Mucosa of descending colon (tissue), 3 donors: ENCODE measurements at regions not wholly inside any gene's neighbourhood (a gene's known extent, or its start where the extent isn't known, plus 50 kb on each side); places are given as distances from the start of the nearest gene placed in this dataset.
"Not testable (repeated sequence)": the region's sequence is repeated elsewhere in the genome, so short reads cannot be mapped to it uniquely, and the experiment has no call there.

Experiments
- ATAC-seq: fragments of 200-7000 bp; cut with Tn5 transposase; one replicate; pipeline ENCODE4 v1.9.1; 2020; ENCODE audit warnings: mild to moderate bottlenecking, moderate library complexity
- DNase-seq, 3 donors: peaks; one replicate each; pipeline ENCODE4 v3.0.0-alpha.2; 2020
- H3K36me3 ChIP-seq: fragments of 200-600 bp; one replicate; pipeline ENCODE4 v1.8.0; 2021; ENCODE audit warnings: low read depth, mild to moderate bottlenecking
- H3K4me1 ChIP-seq: fragments of 200-600 bp; one replicate; pipeline ENCODE4 v1.8.0; 2021; ENCODE audit warnings: low read depth, mild to moderate bottlenecking
- H3K4me3 ChIP-seq: fragments of 200-600 bp; one replicate; pipeline ENCODE4 v1.8.0; 2021; ENCODE audit warnings: mild to moderate bottlenecking
- H3K9me3 ChIP-seq: fragments of 200-600 bp; one replicate; pipeline ENCODE4 v1.8.0; 2021; ENCODE audit warnings: mild to moderate bottlenecking
- CTCF ChIP-seq: fragments of 200-600 bp; IDR thresholded peaks from one replicate; pipeline ENCODE4 v1.8.0; 2022; ENCODE audit warnings: antibody characterized with exemption, mild to moderate bottlenecking
- intact Hi-C, 2 donors: fragments of 100-400 bp; cut with DNase I in 1 of 2; cut with micrococcal nuclease in 1 of 2; formaldehyde crosslinking; loops; one replicate each; pipeline versions ENCODE4 v1.11.0 to v1.11.1; 2022; cut with DNase I, micrococcal nuclease
- donor health status: DM: no; HTN: no; CAD: no; lungs with moderate emphysema.
- donor health status: DM: no; HTN: no; CAD: no.
- donor health status: DM: no; HTN: yes; CAD: no.

GRCh38 chr1:173341971-173342370 is 134.8 kb upstream of the TNFSF4 start:
- ATAC-seq, result no peak
- no peaks in the 10 kb centered on the region for H3K9me3 ChIP-seq
- no peak for TF ChIP-seq CTCF
- peaks cover 8% of the 10 kb centered on the region for H3K4me1 ChIP-seq
- intact Hi-C loops, result no loop called here
- no peak overlapping the region for H3K4me3 ChIP-seq
- DNase-seq, result no peak
- no peaks in the 10 kb centered on the region for H3K36me3 ChIP-seq

GRCh38 chr1:173342736-173343135 is 134.4 kb upstream of the PRDX6 start:
- no peak overlapping the region for H3K4me3 ChIP-seq
- no peak for TF ChIP-seq CTCF
- DNase-seq, result no peak
- ATAC-seq, result no peak
- intact Hi-C loops, result no loop called here
- peaks cover 8% of the 10 kb centered on the region for H3K4me1 ChIP-seq
- no peaks in the 10 kb centered on the region for H3K36me3 ChIP-seq
- H3K9me3 ChIP-seq, result no peaks in the 10 kb centered on the region

GRCh38 chr1:173344034-173344743 is 132.9 kb upstream of the PRDX6 start:
- Histone ChIP-seq H3K4me3 (no peak overlapping the region), H3K4me1 (peaks cover 8% of the 10 kb centered on the region), H3K9me3 (no peaks in the 10 kb centered on the region), H3K36me3 (no peaks in the 10 kb centered on the region)
- TF ChIP-seq CTCF, result no peak
- intact Hi-C loops, result no loop called here
- ATAC-seq (peak; percentile 95), DNase-seq (peak in 1 of 3 donors; percentile 39)

- TF ChIP-seq CTCF, result no peak
- DNase-seq, result no peak
- no peak overlapping the region for H3K4me3 ChIP-seq
- no peaks in the 10 kb centered on the region for H3K36me3 ChIP-seq
- intact Hi-C loops, result no loop called here
- no peak for ATAC-seq
- peaks cover 10% of the 10 kb centered on the region for H3K9me3 ChIP-seq
- no peaks in the 10 kb centered on the region for H3K4me1 ChIP-seq
Observed at GRCh38 chr1:173347282-173347818, 129.8 kb upstream of the PRDX6 start.

GRCh38 chr1:173352635-173353034 is 124.5 kb upstream of the PRDX6 start:
- intact Hi-C loops, ATAC-seq, H3K4me1 ChIP-seq, DNase-seq, H3K4me3 ChIP-seq, H3K36me3 ChIP-seq: not testable (repeated sequence)
- peaks cover 23% of the 10 kb centered on the region for H3K9me3 ChIP-seq

GRCh38 chr1:173353350-173353749 is 123.8 kb upstream of the PRDX6 start:
- ATAC-seq (no peak), DNase-seq (no peak)
- peaks cover 23% of the 10 kb centered on the region for H3K9me3 ChIP-seq
- no peaks in the 10 kb centered on the region for H3K36me3 ChIP-seq
- H3K4me3 ChIP-seq, result no peak overlapping the region
- no peaks in the 10 kb centered on the region for H3K4me1 ChIP-seq
- intact Hi-C loops, result no loop called here
- TF ChIP-seq CTCF, result no peak
